Astrocyte of the cerebellum (primary cell): ENCODE measurements at regions not wholly inside any gene's neighbourhood (a gene's known extent, or its start where the extent isn't known, plus 50 kb on each side); places are given as distances from the start of the nearest gene placed in this dataset.
"Not testable (repeated sequence)": the region's sequence is repeated elsewhere in the genome, so short reads cannot be mapped to it uniquely, and the experiment has no call there.

Source experiments
- DNase-seq: peaks from one replicate; pipeline ENCODE4 v3.0.0-alpha.2; 2011; ENCODE audit warnings: low read depth
- H3K4me3 ChIP-seq: 2 replicates; pipeline ENCODE4 v1.5.1; 2011; ENCODE audit warnings: mild to moderate bottlenecking, low read depth, low read length, moderate library complexity
- CTCF ChIP-seq: IDR thresholded peaks from 2 replicates; pipeline ENCODE4 v1.5.1; 2012; ENCODE audit warnings: low read length, low read depth, moderate library complexity, mild to moderate bottlenecking; ENCODE audit errors: missing control alignments
- in situ Hi-C: cut with HindIII; loops from 2 replicates; pipeline ENCODE4 v1.10.0; 2017; ENCODE audit warnings: low sequenced_read_pairs

GRCh38 chr12:67070307-67070600, 198.9 kb upstream of the CAND1 start:
- no peak overlapping the region for H3K4me3 ChIP-seq
- in situ Hi-C loops, result loop anchor here (10.0 kb wide), 1 partner anchor 205 kb away; no protein-coding TSS in a partner anchor
- no peak for TF ChIP-seq CTCF
- no peak for DNase-seq

GRCh38 chr12:67070604-67071003, 198.6 kb upstream of the CAND1 start:
- no peak for TF ChIP-seq CTCF
- no peak overlapping the region for H3K4me3 ChIP-seq
- DNase-seq, result no peak
- in situ Hi-C loops, result loop anchor here (10.0 kb wide), 1 partner anchor 204 kb away; no protein-coding TSS in a partner anchor

DNA sequence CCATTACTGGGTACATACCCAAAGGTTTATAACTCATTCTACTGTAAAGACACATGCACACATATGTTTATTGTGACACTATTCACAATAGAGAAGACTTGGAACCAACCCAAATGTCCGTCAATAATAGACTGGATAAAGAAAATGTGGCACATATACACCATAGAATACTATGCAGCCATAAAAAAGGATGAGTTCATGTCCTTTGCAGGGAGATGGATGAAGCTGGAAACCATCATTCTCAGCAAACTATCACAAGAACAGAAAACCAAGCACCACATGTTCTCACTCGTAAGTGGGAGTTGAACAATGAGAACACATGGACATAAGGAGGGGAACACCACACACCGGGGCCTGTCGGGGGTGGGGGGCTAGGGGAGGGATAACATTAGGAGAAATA, 196.9 kb upstream of the CAND1 start:
- in situ Hi-C loops, result loop anchor here (10.0 kb wide), 1 partner anchor 203 kb away; no protein-coding TSS in a partner anchor
- DNase-seq, H3K4me3 ChIP-seq: not testable (repeated sequence)

- H3K4me3 ChIP-seq, result no peak overlapping the region
- no peak for DNase-seq
- TF ChIP-seq CTCF, result no peak
- in situ Hi-C loops, result loop anchor here (10.0 kb wide), 1 partner anchor 201 kb away; no protein-coding TSS in a partner anchor
Measured at GRCh38 chr12:67073336-67073735, 195.8 kb upstream of the CAND1 start.

DNA sequence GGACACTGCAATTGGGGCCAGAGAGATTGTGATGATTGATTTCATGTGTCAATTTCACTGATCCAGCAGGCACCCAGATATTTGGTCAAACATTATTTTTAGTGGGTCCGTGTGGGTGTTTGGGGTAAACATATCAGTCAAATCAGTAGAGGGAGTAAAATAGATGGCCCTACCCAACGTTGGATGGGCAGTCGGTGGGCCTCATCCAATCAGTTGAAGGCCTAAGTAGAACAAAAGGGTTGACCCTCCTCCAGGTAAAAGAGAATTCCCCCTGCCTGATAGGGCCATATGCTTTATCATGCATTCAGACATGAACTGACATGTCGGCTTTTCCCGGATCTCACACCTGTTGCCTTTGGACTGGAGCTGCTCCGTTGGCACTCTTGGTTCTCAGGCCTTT, 195.1 kb upstream of the CAND1 start:
- DNase-seq, result no peak
- no peak overlapping the region for H3K4me3 ChIP-seq
- in situ Hi-C loops, result loop anchor here (10.0 kb wide), 1 partner anchor 201 kb away; no protein-coding TSS in a partner anchor
- no peak for TF ChIP-seq CTCF

GRCh38 chr12:67077617-67078016, 191.5 kb upstream of the CAND1 start:
- in situ Hi-C loops, result loop anchor here (10.0 kb wide), 1 partner anchor 197 kb away; no protein-coding TSS in a partner anchor

GRCh38 chr12:67078957-67079356, 190.2 kb upstream of the CAND1 start:
- no peak for TF ChIP-seq CTCF
- no peak overlapping the region for H3K4me3 ChIP-seq
- in situ Hi-C loops, result loop anchor here (10.0 kb wide), 1 partner anchor 196 kb away; no protein-coding TSS in a partner anchor
- no peak for DNase-seq

More at GRCh38 chr12:67077617-67078016, 191.5 kb upstream of the CAND1 start:
- DNase-seq, result peak; percentile 69
- no peak for TF ChIP-seq CTCF
- no peak overlapping the region for H3K4me3 ChIP-seq
